HCT116 (cell line): ENCODE measurements at regions not wholly inside any gene's neighbourhood (a gene's known extent, or its start where the extent isn't known, plus 50 kb on each side); places are given as distances from the start of the nearest gene placed in this dataset.

ENCODE experiments used
- ATAC-seq: fragments of 200-7000 bp; cut with Tn5 transposase; 2 replicates; pipeline ENCODE4 v1.9.1; 2020; ENCODE audit warnings: mild to moderate bottlenecking, moderate library complexity
- BruUV-seq: library from RNA; stranded (reverse); fragments of 400-500 nt; replicated peaks from 2 replicates; lab custom pipeline; 2021; lab: Mats Ljungman, UMichigan
- CTCF ChIA-PET: fragments of 300-600 bp; sonication (Branson Sonifier 250); formaldehyde crosslinking; loops from one replicate; lab custom pipeline; 2021; ENCODE audit warnings: antibody characterized with exemption; lab: Charles Lee
- POLR2A ChIA-PET: fragments of 300-600, 350-600 bp; sonication (Branson Sonifier 250); formaldehyde crosslinking; loops from one replicate; lab custom pipeline; 2021; ENCODE audit warnings: antibody characterized with exemption; lab: Charles Lee
- RAD21 ChIA-PET, 2 experiments: fragments of 300-600 bp; sonication (Branson Sonifier 250); formaldehyde crosslinking; loops; one replicate each; lab custom pipeline; 2023; ENCODE audit warnings: low total read pairs in 2 of 2; ENCODE audit not compliant: uncharacterized antibody in 2 of 2, unreplicated experiment in 2 of 2, low non-redundant PET in 1 of 2; lab: Charles Lee
- DNase-seq: peaks from one replicate; pipeline ENCODE4 v3.0.0-alpha.2; 2010; ENCODE audit warnings: low read depth, low spot score
- H2AFZ ChIP-seq: fragments of 200-600 bp; shearing (Covaris generic), sonication (generic); 2 replicates; pipeline ENCODE4 v1.6.1; 2017; ENCODE audit warnings: low read depth, mixed run types, mixed read lengths, antibody characterized with exemption, low read length; ENCODE audit not compliant: poor library complexity, severe bottlenecking
- H3K27ac ChIP-seq: 2 replicates; pipeline ENCODE4 v1.5.1; 2012; ENCODE audit warnings: low read depth, low read length
- H3K27me3 ChIP-seq: fragments of 200-600 bp; sonication (generic); 2 replicates; pipeline ENCODE4 v1.6.1; 2016; ENCODE audit warnings: mixed run types, low read length, mixed read lengths; ENCODE audit not compliant: insufficient read depth
- H3K36me3 ChIP-seq, 2 experiments: fragments of 200-500 bp in 1 of 2; fragments of 200-600 bp in 1 of 2; sonication (Bioruptor generic) in 1 of 2; sonication (generic) in 1 of 2; 2 replicates each; pipeline versions ENCODE4 v1.5.1 to v1.6.1; 2014 to 2016; ENCODE audit warnings: low read length in 2 of 2, inconsistent platforms in 1 of 2, mixed read lengths in 1 of 2, mixed run types in 1 of 2; ENCODE audit not compliant: insufficient read depth in 2 of 2, control insufficient read depth in 1 of 2
- H3K4me1 ChIP-seq, 2 experiments: fragments of 200-600 bp in 1 of 2; sonication (generic) in 1 of 2; 2 replicates each; pipeline versions ENCODE4 v1.5.1 to v1.6.1; 2012 to 2017; ENCODE audit warnings: low read length in 2 of 2, inconsistent platforms in 1 of 2, mild to moderate bottlenecking in 1 of 2, mixed read lengths in 1 of 2, mixed run types in 1 of 2, moderate library complexity in 1 of 2; ENCODE audit not compliant: insufficient read depth in 2 of 2, control insufficient read depth in 1 of 2
- H3K4me2 ChIP-seq: fragments of 200-600 bp; sonication (generic); 2 replicates; pipeline ENCODE4 v1.6.1; 2017; ENCODE audit warnings: mixed run types, low read length, mixed read lengths
- H3K4me3 ChIP-seq, 2 experiments: fragments of 200-600 bp in 1 of 2; sonication (generic) in 1 of 2; replicated peaks in 1 of 2; 2 replicates each; pipeline ENCODE4 v1.5.1; 2011 to 2016; ENCODE audit warnings: low read length in 2 of 2, control low read depth in 1 of 2, low read depth in 1 of 2, mild to moderate bottlenecking in 1 of 2, mixed read lengths in 1 of 2, mixed run types in 1 of 2
- H3K79me2 ChIP-seq: fragments of 200-600 bp; sonication (generic); 2 replicates; pipeline ENCODE4 v1.6.1; 2017; ENCODE audit warnings: mild to moderate bottlenecking, mixed run types, low read length, moderate library complexity, mixed read lengths; ENCODE audit not compliant: insufficient read depth
- H3K9ac ChIP-seq: fragments of 200-600 bp; sonication (generic); 2 replicates; pipeline ENCODE4 v1.6.1; 2016; ENCODE audit warnings: low read length, mixed read lengths
- H3K9me2 ChIP-seq: fragments of 200-600 bp; sonication (generic), shearing (Covaris generic); 2 replicates; pipeline ENCODE4 v1.6.1; 2017; ENCODE audit warnings: mixed run types, mild to moderate bottlenecking, moderate library complexity; ENCODE audit not compliant: insufficient read depth
- H3K9me3 ChIP-seq, 2 experiments: fragments of 200-500 bp in 1 of 2; fragments of 200-600 bp in 1 of 2; sonication (Bioruptor generic) in 1 of 2; sonication (generic) in 1 of 2; 2 replicates each; pipeline ENCODE4 v1.6.1; 2014 to 2017; ENCODE audit warnings: low read length in 2 of 2, mixed read lengths in 2 of 2, inconsistent platforms in 1 of 2, low read depth in 1 of 2, mild to moderate bottlenecking in 1 of 2, mixed run types in 1 of 2, moderate library complexity in 1 of 2; ENCODE audit not compliant: control insufficient read depth in 1 of 2, insufficient read depth in 1 of 2
- H4K20me1 ChIP-seq: fragments of 200-600 bp; sonication (generic), shearing (Covaris generic); 2 replicates; pipeline ENCODE4 v1.6.1; 2017; ENCODE audit warnings: mixed run types, mild to moderate bottlenecking, moderate library complexity; ENCODE audit not compliant: insufficient read depth
- CBX3 ChIP-seq: IDR thresholded peaks from 2 replicates; pipeline ENCODE4 v1.6.1; 2012; ENCODE audit warnings: low read depth
- CEBPB ChIP-seq: IDR thresholded peaks from 2 replicates; pipeline ENCODE4 v1.6.1; 2012; ENCODE audit warnings: low read depth
- EZH2phosphoT487 ChIP-seq: fragments of 200-600 bp; IDR thresholded peaks from 2 replicates; pipeline ENCODE4 v1.6.1; 2018; ENCODE audit warnings: antibody characterized with exemption, borderline replicate concordance
- JUND ChIP-seq: IDR thresholded peaks from 2 replicates; pipeline ENCODE4 v1.6.1; 2012
- MAX ChIP-seq: IDR thresholded peaks from 2 replicates; pipeline ENCODE4 v1.6.1; 2012
- POLR2A ChIP-seq: IDR thresholded peaks from 2 replicates; pipeline ENCODE4 v1.7.0; 2011; ENCODE audit warnings: borderline replicate concordance; ENCODE audit not compliant: insufficient read depth, insufficient read length; ENCODE audit errors: extremely low read depth
- POLR2AphosphoS5 ChIP-seq: IDR thresholded peaks from 2 replicates; pipeline ENCODE4 v1.6.1; 2011; ENCODE audit warnings: mild to moderate bottlenecking, low read depth, low read length, moderate library complexity
- RAD21 ChIP-seq: IDR thresholded peaks from 2 replicates; pipeline ENCODE4 v1.6.1; 2012; ENCODE audit warnings: low read depth, mild to moderate bottlenecking
- REST ChIP-seq: IDR thresholded peaks from 2 replicates; pipeline ENCODE4 v1.6.1; 2012; ENCODE audit warnings: low read depth
- SRF ChIP-seq: IDR thresholded peaks from 2 replicates; pipeline ENCODE4 v1.6.1; 2012; ENCODE audit warnings: low read depth
- YY1 ChIP-seq: IDR thresholded peaks from 2 replicates; pipeline ENCODE4 v1.6.1; 2011; ENCODE audit warnings: low read length, low read depth, moderate library complexity, mild to moderate bottlenecking; ENCODE audit not compliant: insufficient replicate concordance; ENCODE audit errors: extremely low read depth
- ZBTB33 ChIP-seq: IDR thresholded peaks from 2 replicates; pipeline ENCODE4 v1.6.1; 2011; ENCODE audit warnings: mild to moderate bottlenecking, low read length, moderate library complexity; ENCODE audit not compliant: insufficient replicate concordance; ENCODE audit errors: extremely low read depth
- intact Hi-C: fragments of 100-400 bp; cut with micrococcal nuclease; formaldehyde crosslinking; loops from 2 replicates; pipeline ENCODE4 v1.10.0; 2022

- no peak for ATAC-seq
- Histone ChIP-seq H3K4me2 (no peak overlapping the region), H2AFZ (no peak overlapping the region), H3K79me2 (no peaks in the 10 kb centered on the region), H3K36me3 (no peaks in the 10 kb centered on the region), H3K9ac (no peak overlapping the region), H3K9me2 (no peaks in the 10 kb centered on the region), H3K9me3 (no peaks in the 10 kb centered on the region), H3K4me3 (no peak overlapping the region), H3K27ac (no peak overlapping the region), H4K20me1 (no peaks in the 10 kb centered on the region), H3K27me3 (no peaks in the 10 kb centered on the region), H3K4me1 (no peaks in the 10 kb centered on the region)
- TF ChIP-seq POLR2A (no peak), ZBTB33 (no peak), RAD21 (no peak), MAX (no peak), YY1 (no peak), SRF (no peak), CEBPB (no peak), JUND (no peak), REST (no peak), CBX3 (no peak), POLR2AphosphoS5 (no peak), EZH2phosphoT487 (no peak)
- no peak for DNase-seq
- RAD21 ChIA-PET = no interaction called here
- POLR2A ChIA-PET = no interaction called here
- CTCF ChIA-PET = no interaction called here
- intact Hi-C loops = no loop called here
- BruUV-seq = no TSS peak
Observed at GRCh38 chr17:71703701-71704100, 417.1 kb upstream of the SOX9 start.
